Endothelial cell of umbilical vein (primary cell): ENCODE measurements at regions not wholly inside any gene's neighbourhood (a gene's known extent, or its start where the extent isn't known, plus 50 kb on each side); places are given as distances from the start of the nearest gene placed in this dataset.

ENCODE experiments used
- JUN ChIP-seq: IDR thresholded peaks from 2 replicates; pipeline ENCODE4 v1.6.1; 2011; ENCODE audit warnings: borderline replicate concordance, low read depth; ENCODE audit not compliant: insufficient read length, insufficient read depth
- MYC ChIP-seq: IDR thresholded peaks from one replicate; pipeline ENCODE4 v1.6.1; 2011; ENCODE audit warnings: mild to moderate bottlenecking, low read depth, low read length
- POLR2AphosphoS5 ChIP-seq: IDR thresholded peaks from 2 replicates; pipeline ENCODE4 v1.6.1; 2012; ENCODE audit warnings: low read depth, mild to moderate bottlenecking, control low read depth, low read length, moderate library complexity; ENCODE audit not compliant: insufficient read depth
- TF ChIP-seq, protein P1 (sequence below), 2 donors: IDR thresholded peaks; 1 replicate in 1 of 2; 2 replicates in 1 of 2; pipeline ENCODE4 v1.5.1; 2011; ENCODE audit warnings: low read length in 2 of 2, mild to moderate bottlenecking in 2 of 2, moderate library complexity in 2 of 2, control low read depth in 1 of 2, inconsistent platforms in 1 of 2, low read depth in 1 of 2; ENCODE audit not compliant: insufficient read depth in 1 of 2; ENCODE audit errors: extremely low read depth in 1 of 2
- TF ChIP-seq, protein P2 (sequence below): IDR thresholded peaks from 2 replicates; pipeline ENCODE4 v1.6.1; 2011; ENCODE audit not compliant: insufficient read depth, insufficient read length

GRCh38 chr2:16169381-16169960 lies 229.1 kb downstream of the MYCN start:
- TF ChIP-seq, protein P1, sequence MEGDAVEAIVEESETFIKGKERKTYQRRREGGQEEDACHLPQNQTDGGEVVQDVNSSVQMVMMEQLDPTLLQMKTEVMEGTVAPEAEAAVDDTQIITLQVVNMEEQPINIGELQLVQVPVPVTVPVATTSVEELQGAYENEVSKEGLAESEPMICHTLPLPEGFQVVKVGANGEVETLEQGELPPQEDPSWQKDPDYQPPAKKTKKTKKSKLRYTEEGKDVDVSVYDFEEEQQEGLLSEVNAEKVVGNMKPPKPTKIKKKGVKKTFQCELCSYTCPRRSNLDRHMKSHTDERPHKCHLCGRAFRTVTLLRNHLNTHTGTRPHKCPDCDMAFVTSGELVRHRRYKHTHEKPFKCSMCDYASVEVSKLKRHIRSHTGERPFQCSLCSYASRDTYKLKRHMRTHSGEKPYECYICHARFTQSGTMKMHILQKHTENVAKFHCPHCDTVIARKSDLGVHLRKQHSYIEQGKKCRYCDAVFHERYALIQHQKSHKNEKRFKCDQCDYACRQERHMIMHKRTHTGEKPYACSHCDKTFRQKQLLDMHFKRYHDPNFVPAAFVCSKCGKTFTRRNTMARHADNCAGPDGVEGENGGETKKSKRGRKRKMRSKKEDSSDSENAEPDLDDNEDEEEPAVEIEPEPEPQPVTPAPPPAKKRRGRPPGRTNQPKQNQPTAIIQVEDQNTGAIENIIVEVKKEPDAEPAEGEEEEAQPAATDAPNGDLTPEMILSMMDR (IDR thresholded peaks at IDR 0.05; ENCODE audit: extremely low read depth in 1 of 2, insufficient read depth in 1 of 2, low read depth in 1 of 2, low read length in 2 of 2): no peak
- no peak for TF ChIP-seq JUN
- no peak for TF ChIP-seq MYC
- no peak for TF ChIP-seq POLR2AphosphoS5
- TF ChIP-seq, protein P2, sequence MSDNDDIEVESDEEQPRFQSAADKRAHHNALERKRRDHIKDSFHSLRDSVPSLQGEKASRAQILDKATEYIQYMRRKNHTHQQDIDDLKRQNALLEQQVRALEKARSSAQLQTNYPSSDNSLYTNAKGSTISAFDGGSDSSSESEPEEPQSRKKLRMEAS: no peak
